HG02852 (cell line): ENCODE measurements at regions not wholly inside any gene's neighbourhood (a gene's known extent, or its start where the extent isn't known, plus 50 kb on each side); places are given as distances from the start of the nearest gene placed in this dataset.
"Not testable (repeated sequence)": the region's sequence is repeated elsewhere in the genome, so short reads cannot be mapped to it uniquely, and the experiment has no call there.

Source experiments
- ATAC-seq: cut with Tn5 transposase; IDR thresholded peaks from one replicate; pipeline ENCODE4 v1.9.1; 2021; ENCODE audit warnings: mild to moderate bottlenecking, moderate library complexity; ENCODE audit not compliant: unreplicated experiment

DNA sequence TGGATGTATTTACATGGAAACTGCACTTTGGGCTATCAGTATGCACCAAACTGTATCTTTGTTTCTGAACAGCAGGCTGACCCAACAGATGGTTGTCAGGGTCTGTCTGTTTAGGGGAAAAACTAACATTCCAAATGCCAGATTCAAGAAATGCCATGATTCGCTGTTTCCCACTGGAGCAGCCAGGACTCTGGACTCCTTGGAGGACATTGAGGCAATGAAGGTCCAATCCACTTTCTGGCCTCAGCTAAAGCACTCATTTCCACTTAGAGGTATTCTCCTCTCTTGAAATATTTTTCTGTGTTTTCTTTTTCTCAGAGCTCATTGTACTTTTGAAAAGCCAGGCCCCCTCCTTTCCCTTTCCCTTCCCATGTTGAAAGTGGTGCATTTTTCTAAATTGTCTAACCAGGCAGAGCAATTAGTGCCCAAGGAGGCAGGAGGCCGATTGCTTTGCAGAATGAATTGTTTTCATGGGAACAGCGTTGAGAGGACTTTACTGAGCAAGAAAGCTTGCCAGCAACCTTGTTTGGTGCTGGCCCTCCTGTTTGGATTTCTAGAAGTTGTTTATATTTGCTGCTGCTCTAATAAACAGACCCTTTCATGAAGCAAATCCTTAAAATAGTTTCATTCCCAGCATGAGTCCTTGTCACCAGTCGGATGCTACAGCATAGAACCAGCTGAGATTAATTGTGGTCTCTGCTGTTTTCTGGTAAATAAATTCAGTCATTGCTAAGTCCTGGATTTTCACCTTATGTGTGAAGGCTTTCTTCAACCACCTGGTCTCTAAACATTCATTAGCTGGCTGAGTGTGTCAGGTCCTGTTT is 132.8 kb upstream of the TAF11L2 start:
- ATAC-seq: no peak

GRCh38 chr5:17365811-17366138 is 132.3 kb upstream of the TAF11L2 start:
- no peak for ATAC-seq

DNA sequence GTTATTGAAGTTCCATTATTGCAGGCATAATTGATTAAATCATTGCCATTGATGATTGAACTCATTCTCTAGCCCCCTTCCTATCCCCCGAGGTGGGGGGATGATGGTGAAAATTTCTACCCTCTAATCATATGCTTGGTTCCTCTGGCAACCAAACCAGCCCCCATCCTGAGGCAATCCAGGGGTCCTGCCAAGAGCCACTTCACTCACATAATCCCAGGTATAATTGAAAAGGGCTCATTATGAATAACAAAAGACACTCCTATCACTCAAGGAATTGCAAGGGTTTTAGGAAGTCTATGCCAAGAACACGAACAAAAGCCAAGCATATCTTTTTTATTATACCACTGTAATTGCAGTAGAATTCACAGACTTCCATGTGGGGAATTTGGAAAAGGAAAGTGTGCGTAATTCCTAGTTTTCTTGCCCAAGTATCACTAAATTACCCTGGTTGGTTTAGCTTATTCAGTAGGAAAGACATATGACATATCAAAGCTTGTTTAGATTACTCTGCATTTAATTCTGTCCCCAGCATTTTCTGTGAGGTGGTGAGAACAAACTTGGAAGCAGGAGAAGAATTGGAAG is 130.7 kb upstream of the TAF11L2 start:
- no peak for ATAC-seq

DNA sequence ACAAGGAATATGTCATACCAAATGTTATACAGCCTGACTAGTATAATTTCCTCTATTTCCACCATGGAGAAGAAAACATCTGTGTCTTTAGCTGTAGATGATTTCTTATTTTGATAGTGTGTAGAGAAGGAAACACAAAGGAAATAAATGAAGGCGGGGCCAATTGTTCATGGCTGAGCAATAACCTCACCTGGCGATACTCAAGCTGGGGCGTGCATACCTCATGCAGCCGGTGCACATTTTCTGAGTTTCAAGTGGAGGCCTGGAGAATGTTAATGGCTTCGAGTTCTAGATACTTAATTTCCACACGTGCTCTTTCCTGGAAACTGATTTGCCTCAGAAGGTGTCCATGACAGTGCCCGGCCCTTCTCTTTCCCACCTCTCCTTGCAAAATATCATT is 127.4 kb upstream of the TAF11L2 start:
- no peak for ATAC-seq

DNA sequence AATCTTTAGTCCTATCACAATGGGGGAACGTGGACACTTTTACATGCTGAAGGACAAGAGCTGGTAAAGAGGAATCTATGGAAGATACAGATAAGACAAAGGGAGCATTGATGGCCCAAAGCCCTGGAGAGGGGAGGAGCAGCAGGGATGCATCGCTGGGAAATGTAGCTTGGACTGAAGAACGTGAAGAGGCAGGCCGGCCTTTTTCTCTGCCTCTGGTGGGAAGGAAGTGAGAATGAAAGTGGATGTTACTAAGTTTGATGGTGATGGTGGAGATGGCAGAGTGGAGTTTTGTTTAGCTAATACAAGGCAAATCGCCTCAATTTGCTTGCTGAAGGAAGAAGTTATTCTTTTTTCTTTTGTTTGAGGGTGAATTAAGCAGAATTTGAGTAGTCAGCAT is 124.6 kb upstream of the TAF11L2 start:
- ATAC-seq: no peak

DNA sequence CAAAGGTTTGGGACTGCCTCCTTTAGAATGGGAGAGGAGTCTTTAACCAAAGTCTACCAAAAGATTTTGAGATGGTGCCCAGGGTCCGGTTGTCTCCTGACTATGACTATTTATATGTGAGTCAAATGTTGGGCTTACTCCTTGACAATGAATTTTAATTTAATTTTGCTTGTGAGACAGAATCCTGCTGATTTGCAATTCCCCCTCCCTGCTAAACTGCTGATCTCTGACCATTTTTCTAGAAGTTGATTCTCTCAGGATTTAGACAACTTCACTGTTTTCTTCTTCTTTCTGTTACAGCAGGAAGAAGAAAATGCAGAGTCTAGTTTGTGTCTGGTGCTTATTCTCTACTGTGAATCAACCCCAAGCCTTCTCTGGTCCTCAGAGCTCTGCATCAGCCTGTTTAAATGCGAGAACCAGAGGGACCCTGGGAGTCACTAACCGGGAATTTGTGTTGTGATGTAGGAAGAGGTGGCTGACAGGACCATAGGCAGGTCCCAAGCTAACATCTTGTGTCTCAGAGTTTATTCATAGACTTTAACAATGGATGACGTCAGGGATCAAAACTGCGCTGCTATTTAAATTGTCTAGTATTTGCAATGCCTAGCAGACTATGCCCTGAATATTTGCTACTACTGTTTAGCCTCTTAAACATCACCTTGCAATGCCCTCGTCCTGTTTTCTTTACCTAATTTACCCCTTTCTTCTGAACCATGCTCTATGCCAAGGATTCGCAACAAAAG is 124.0 kb upstream of the TAF11L2 start:
- no peak for ATAC-seq

- ATAC-seq: no peak
Measured at GRCh38 chr5:17374973-17375742, 122.9 kb upstream of the TAF11L2 start.

DNA sequence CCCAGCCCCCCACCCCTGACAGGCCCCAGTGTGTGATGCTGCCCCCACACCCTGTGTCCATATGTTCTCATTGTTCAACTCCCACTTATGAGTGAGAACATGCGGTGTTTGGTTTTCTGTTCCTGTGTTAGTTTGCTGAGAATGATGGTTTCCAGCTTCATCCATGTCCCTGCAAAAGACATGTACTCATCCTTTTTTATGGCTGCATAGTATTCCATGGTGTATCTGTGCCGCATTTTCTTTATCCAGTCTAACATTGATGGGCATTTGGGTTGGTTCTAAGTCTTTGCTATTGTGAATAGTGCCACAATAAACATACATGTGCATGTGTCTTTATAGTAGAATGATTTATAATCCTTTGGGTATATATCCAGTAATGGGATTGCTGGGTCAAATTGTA is 122.1 kb upstream of the TAF11L2 start:
- ATAC-seq: not testable (repeated sequence)

DNA sequence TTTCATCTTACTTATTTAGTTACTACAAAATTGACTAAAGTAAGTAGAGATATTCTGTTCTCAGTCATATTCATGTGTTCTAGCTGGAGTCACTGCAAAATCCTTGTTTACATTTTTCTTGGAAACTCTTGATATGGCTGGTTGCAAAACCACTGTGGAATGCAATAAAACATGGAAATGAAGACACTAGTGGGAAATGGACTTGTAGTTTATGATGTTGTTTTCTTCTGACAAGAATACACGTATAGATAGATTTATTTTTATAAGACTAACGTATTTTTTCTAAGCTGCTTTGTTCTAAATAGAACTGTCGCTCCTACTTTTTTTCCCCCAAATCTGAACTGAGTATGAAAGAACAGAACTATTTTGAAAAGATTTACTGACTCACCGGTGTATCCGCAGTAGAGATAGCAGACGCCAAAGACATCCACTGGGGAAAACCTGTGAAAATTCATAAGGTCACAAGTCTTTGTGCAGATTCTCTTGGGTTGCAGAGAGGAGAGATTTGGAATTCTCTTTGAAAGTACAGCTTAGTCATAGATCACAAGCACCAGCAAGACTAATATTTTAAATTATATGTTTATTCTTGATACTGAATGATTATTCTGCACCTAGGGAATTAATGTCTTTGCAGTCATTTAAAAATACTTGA is 119.6 kb upstream of the TAF11L2 start:
- no peak for ATAC-seq

GRCh38 chr5:17379100-17379951 is 118.7 kb upstream of the TAF11L2 start:
- no peak for ATAC-seq

- ATAC-seq: no peak
Measured at GRCh38 chr5:17381932-17382331, 116.1 kb upstream of the TAF11L2 start.

DNA sequence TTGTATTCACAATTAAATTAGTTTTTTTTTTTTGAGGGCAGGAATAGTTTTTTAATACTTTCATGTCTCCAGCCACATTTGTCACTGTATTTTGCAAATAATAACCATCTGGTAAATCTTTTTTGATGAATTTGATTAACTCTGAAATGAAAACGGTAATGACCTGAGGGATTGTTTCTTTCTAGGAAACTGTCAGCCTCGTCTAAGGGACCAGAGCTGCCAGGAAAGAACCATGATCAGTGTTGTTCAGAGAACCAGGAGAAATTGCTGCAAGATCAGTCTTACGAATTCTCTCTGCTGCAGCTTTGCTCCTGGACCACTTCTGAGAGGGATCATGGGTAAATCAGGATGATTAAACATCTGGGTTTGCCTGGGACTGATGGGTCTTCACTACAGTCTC is 114.5 kb upstream of the TAF11L2 start:
- ATAC-seq: no peak

GRCh38 chr5:17384181-17384580 is 113.8 kb upstream of the TAF11L2 start:
- ATAC-seq: no peak

- ATAC-seq: no peak
Measured at GRCh38 chr5:17388717-17389116, 109.3 kb upstream of the TAF11L2 start.

DNA sequence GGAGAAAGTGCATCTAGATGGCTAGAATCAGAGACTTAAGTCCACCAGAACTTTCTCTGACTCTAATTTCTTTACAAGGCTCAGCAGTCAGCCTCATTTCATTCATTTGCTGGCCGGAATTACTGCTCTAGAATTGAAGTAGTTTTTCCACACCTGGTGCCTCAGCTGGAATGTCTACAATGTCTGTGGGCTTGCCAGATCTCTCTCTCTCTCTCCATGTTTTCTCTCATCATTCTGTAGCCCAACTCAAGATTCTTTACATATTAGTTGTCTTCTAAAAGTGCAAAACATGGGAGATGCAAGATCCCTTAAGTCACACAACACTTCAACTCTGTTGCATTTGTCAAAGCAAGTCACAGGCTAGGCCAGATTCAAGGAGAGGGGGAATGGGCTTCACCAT is 103.9 kb upstream of the TAF11L2 start:
- no peak for ATAC-seq

- ATAC-seq: no peak
Measured at GRCh38 chr5:17395106-17395880, 102.7 kb upstream of the TAF11L2 start.

DNA sequence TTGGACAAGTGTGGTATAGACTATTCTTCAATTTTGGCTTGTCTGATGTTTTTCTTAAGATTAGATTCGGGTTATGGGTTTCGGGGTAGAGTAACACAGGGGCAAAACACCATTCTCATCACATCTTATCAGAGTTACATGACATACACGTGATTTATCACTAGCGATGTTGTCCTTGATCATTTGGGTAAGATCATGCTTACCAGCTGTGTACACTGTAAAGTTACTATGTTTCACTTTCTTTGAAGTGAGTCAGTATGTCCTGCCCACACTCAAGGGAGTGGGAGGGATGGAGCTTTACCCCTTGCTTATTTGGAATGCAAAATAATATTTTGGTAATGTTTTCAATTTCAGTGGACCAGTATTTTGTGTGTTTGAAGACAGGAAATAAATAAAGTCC is 101.8 kb upstream of the TAF11L2 start:
- peak; percentile 74 for ATAC-seq

DNA sequence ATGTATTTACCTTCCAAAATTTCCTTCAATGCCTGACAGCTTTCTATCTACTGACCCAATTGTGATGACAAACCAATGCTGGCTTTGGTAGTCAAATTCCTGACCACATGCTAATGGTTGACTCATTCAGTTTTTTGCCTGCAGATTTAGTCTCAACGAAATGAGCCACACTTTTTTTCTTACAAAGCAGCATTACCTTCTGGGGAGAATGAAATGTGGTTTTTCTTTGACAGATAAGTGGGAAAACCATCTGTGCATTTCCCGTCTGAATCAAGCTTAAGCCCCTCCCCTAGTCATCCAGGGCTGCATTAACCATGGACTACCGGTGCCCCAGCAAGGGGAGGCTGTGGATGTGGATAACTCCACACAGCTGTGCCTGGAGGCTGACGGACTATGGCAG is 99.6 kb upstream of the TAF11L2 start:
- ATAC-seq: no peak
